HS-5 (cell line): ENCODE measurements at regions not wholly inside any gene's neighbourhood (a gene's known extent, or its start where the extent isn't known, plus 50 kb on each side); places are given as distances from the start of the nearest gene placed in this dataset.
A peak's percentile ranks its signal among the peaks of the same experiment; 100 is the strongest.

Source experiments
- DNase-seq: peaks from one replicate; pipeline ENCODE4 v3.0.0-alpha.2; 2012; ENCODE audit warnings: low read depth

- DNase-seq = no peak
Measured at GRCh38 chr17:33778505-33779233, 476.4 kb upstream of the CCL2 start.

- peak; percentile 13 for DNase-seq
Measured at GRCh38 chr17:33779234-33779591, 475.9 kb upstream of the CCL2 start.

GRCh38 chr17:33785281-33785680 lies 469.8 kb upstream of the CCL2 start:
- no peak for DNase-seq

GRCh38 chr17:33786478-33786877 lies 468.6 kb upstream of the CCL2 start:
- DNase-seq = no peak

GRCh38 chr17:33789658-33790057 lies 465.4 kb upstream of the CCL2 start:
- DNase-seq = no peak

- no peak for DNase-seq
Measured at GRCh38 chr17:33797181-33797580, 457.9 kb upstream of the CCL2 start.

- no peak for DNase-seq
Measured at GRCh38 chr17:33798308-33798707, 456.8 kb upstream of the CCL2 start.

GRCh38 chr17:33802349-33803198 lies 452.5 kb upstream of the CCL2 start:
- no peak for DNase-seq

GRCh38 chr17:33803199-33803685 lies 451.8 kb upstream of the CCL2 start:
- DNase-seq = no peak

GRCh38 chr17:33803686-33804085 lies 451.4 kb upstream of the CCL2 start:
- no peak for DNase-seq

GRCh38 chr17:33804401-33804800 lies 450.7 kb upstream of the CCL2 start:
- DNase-seq = no peak

GRCh38 chr17:33806631-33807030 lies 448.5 kb upstream of the CCL2 start:
- no peak for DNase-seq

GRCh38 chr17:33809748-33810147 lies 445.3 kb upstream of the CCL2 start:
- no peak for DNase-seq

- no peak for DNase-seq
Measured at GRCh38 chr17:33811004-33811760, 443.9 kb upstream of the CCL2 start.

GRCh38 chr17:33811984-33812577 lies 443.0 kb upstream of the CCL2 start:
- no peak for DNase-seq

GRCh38 chr17:33814852-33815251 lies 440.2 kb upstream of the CCL2 start:
- no peak for DNase-seq

GRCh38 chr17:33816036-33816435 lies 439.0 kb upstream of the CCL2 start:
- DNase-seq = no peak

- DNase-seq = no peak
Measured at GRCh38 chr17:33816842-33817617, 438.1 kb upstream of the CCL2 start.

GRCh38 chr17:33819539-33819938 lies 435.5 kb upstream of the CCL2 start:
- DNase-seq = no peak

- no peak for DNase-seq
Measured at GRCh38 chr17:33832262-33832661, 422.8 kb upstream of the CCL2 start.

GRCh38 chr17:33837281-33837680 lies 417.8 kb upstream of the CCL2 start:
- no peak for DNase-seq
